ENCODE measurements at regions not wholly inside any gene's neighbourhood (a gene's known extent, or its start where the extent isn't known, plus 50 kb on each side); places are given as distances from the start of the nearest gene placed in this dataset.

GRCh38 chr3:78347176-78347575, 1307.3 kb downstream of the ROBO2 start:
- no peak for TF ChIP-seq CTCF (IDR thresholded peaks at IDR 0.05)
- TF ChIP-seq POLR2A (IDR thresholded peaks at IDR 0.05), result no peak

All from Peyer's patch (tissue), 4 donors.